Hepatocyte (in vitro differentiated cells): ENCODE measurements at regions not wholly inside any gene's neighbourhood (a gene's known extent, or its start where the extent isn't known, plus 50 kb on each side); places are given as distances from the start of the nearest gene placed in this dataset.

ENCODE experiments used
- DNase-seq: peaks from one replicate; pipeline ENCODE4 v3.0.0-alpha.2; 2016; ENCODE audit warnings: low spot score
- H2AFZ ChIP-seq: fragments of 200-600 bp; sonication (generic); 2 replicates; pipeline ENCODE4 v1.6.0; 2016; ENCODE audit warnings: antibody characterized with exemption, mild to moderate bottlenecking
- H3K27ac ChIP-seq: fragments of 200-600 bp; sonication (generic); 2 replicates; pipeline ENCODE4 v1.5.1; 2016; ENCODE audit warnings: mild to moderate bottlenecking
- H3K27me3 ChIP-seq: fragments of 200-600 bp; sonication (generic); 2 replicates; pipeline ENCODE4 v1.6.1; 2016
- H3K36me3 ChIP-seq: fragments of 200-600 bp; sonication (generic); replicated peaks from 2 replicates; pipeline ENCODE4 v1.5.1; 2016; ENCODE audit warnings: low read depth; ENCODE audit not compliant: insufficient read depth
- H3K4me1 ChIP-seq: fragments of 200-600 bp; sonication (generic); 2 replicates; pipeline ENCODE4 v1.5.1; 2016; ENCODE audit warnings: mild to moderate bottlenecking, moderate library complexity; ENCODE audit not compliant: insufficient read depth
- H3K4me2 ChIP-seq: fragments of 200-600 bp; sonication (generic); 2 replicates; pipeline ENCODE4 v1.6.0; 2016
- H3K4me3 ChIP-seq: fragments of 200-600 bp; sonication (generic); 2 replicates; pipeline ENCODE4 v1.5.1; 2016; ENCODE audit warnings: mild to moderate bottlenecking
- H3K79me2 ChIP-seq: fragments of 200-600 bp; sonication (generic); 2 replicates; pipeline ENCODE4 v1.6.0; 2017; ENCODE audit warnings: mild to moderate bottlenecking
- H3K9me2 ChIP-seq: fragments of 200-600 bp; sonication (generic); replicated peaks from 2 replicates; pipeline ENCODE4 v1.6.0; 2017; ENCODE audit warnings: mild to moderate bottlenecking; ENCODE audit not compliant: insufficient read depth
- H3K9me3 ChIP-seq: fragments of 200-600 bp; sonication (generic); 2 replicates; pipeline ENCODE4 v1.5.1; 2016; ENCODE audit warnings: low read depth, mild to moderate bottlenecking
- H4K20me1 ChIP-seq: fragments of 200-600 bp; sonication (generic); 2 replicates; pipeline ENCODE4 v1.6.0; 2016; ENCODE audit warnings: mild to moderate bottlenecking; ENCODE audit not compliant: insufficient read depth, poor library complexity, severe bottlenecking
- EZH2 ChIP-seq: fragments of 200-600 bp; sonication (generic); IDR thresholded peaks from 2 replicates; pipeline ENCODE4 v1.6.1; 2016; ENCODE audit warnings: antibody characterized with exemption, mild to moderate bottlenecking, borderline replicate concordance
- EZH2phosphoT487 ChIP-seq: fragments of 200-600 bp; sonication (generic); IDR thresholded peaks from one replicate; pipeline ENCODE4 v1.6.1; 2018; ENCODE audit warnings: antibody characterized with exemption, mild to moderate bottlenecking, low read depth, moderate library complexity; ENCODE audit not compliant: unreplicated experiment, severe bottlenecking
- whole genome bisulfite sequencing: methylation state at CpG from one replicate; pipeline ENCODE4 v1.1.6; 2016; ENCODE audit warnings: low lambda C conversion rate; ENCODE audit errors: missing lambda C conversion rate; 5-methylcytosine and 5-hydroxymethylcytosine counted together
- TF ChIP-seq, protein P1 (sequence below): fragments of 200-600 bp; sonication (generic); IDR thresholded peaks from 2 replicates; pipeline ENCODE4 v1.5.1; 2016; ENCODE audit warnings: antibody characterized with exemption, mild to moderate bottlenecking; ENCODE audit not compliant: poor library complexity

- TF ChIP-seq, protein P1, sequence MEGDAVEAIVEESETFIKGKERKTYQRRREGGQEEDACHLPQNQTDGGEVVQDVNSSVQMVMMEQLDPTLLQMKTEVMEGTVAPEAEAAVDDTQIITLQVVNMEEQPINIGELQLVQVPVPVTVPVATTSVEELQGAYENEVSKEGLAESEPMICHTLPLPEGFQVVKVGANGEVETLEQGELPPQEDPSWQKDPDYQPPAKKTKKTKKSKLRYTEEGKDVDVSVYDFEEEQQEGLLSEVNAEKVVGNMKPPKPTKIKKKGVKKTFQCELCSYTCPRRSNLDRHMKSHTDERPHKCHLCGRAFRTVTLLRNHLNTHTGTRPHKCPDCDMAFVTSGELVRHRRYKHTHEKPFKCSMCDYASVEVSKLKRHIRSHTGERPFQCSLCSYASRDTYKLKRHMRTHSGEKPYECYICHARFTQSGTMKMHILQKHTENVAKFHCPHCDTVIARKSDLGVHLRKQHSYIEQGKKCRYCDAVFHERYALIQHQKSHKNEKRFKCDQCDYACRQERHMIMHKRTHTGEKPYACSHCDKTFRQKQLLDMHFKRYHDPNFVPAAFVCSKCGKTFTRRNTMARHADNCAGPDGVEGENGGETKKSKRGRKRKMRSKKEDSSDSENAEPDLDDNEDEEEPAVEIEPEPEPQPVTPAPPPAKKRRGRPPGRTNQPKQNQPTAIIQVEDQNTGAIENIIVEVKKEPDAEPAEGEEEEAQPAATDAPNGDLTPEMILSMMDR = no peak
- TF ChIP-seq EZH2 (no peak), EZH2phosphoT487 (no peak)
- H3K9me3 ChIP-seq = no peaks in the 10 kb centered on the region
- peak overlapping the region; percentile 48 for H2AFZ ChIP-seq
- no peaks in the 10 kb centered on the region for H3K27me3 ChIP-seq
- H3K79me2 ChIP-seq = no peaks in the 10 kb centered on the region
- H4K20me1 ChIP-seq = no peaks in the 10 kb centered on the region
- no peaks in the 10 kb centered on the region for H3K9me2 ChIP-seq
- peak overlapping the region; percentile 67 for H3K4me2 ChIP-seq
- DNase-seq = peak; percentile 23
- H3K27ac ChIP-seq = peak overlapping the region; percentile 89
- peaks cover 47% of the 10 kb centered on the region for H3K4me1 ChIP-seq
- H3K36me3 ChIP-seq = no peaks in the 10 kb centered on the region
- WGBS = 53% methylated on average over 12 of the region's 12 CpGs
- no peak overlapping the region for H3K4me3 ChIP-seq
Measured at GRCh38 chr12:92505254-92506231, 197.2 kb upstream of the PLEKHG7 start.

GRCh38 chr12:92504594-92504981, 198.2 kb upstream of the PLEKHG7 start:
- H3K27ac ChIP-seq = peak overlapping the region; percentile 89
- H3K4me2 ChIP-seq = peak overlapping the region; percentile 67
- TF ChIP-seq EZH2 = no peak
- TF ChIP-seq, protein P1 = no peak
- no peak for TF ChIP-seq EZH2phosphoT487
- peak; percentile 16 for DNase-seq
- no peaks in the 10 kb centered on the region for H3K27me3 ChIP-seq
- no peaks in the 10 kb centered on the region for H3K9me3 ChIP-seq
- no peak overlapping the region for H2AFZ ChIP-seq
- no peaks in the 10 kb centered on the region for H4K20me1 ChIP-seq
- no peaks in the 10 kb centered on the region for H3K36me3 ChIP-seq
- no peaks in the 10 kb centered on the region for H3K9me2 ChIP-seq
- H3K4me3 ChIP-seq = no peak overlapping the region
- peaks cover 47% of the 10 kb centered on the region for H3K4me1 ChIP-seq
- 81% methylated on average over 5 of the region's 5 CpGs for WGBS
- no peaks in the 10 kb centered on the region for H3K79me2 ChIP-seq

GRCh38 chr12:92503971-92504593, 198.7 kb upstream of the PLEKHG7 start:
- Histone ChIP-seq H3K79me2 (no peaks in the 10 kb centered on the region), H3K4me1 (peaks cover 47% of the 10 kb centered on the region), H2AFZ (no peak overlapping the region), H3K9me2 (no peaks in the 10 kb centered on the region), H4K20me1 (no peaks in the 10 kb centered on the region), H3K9me3 (no peaks in the 10 kb centered on the region), H3K27ac (peak overlapping the region; percentile 89), H3K27me3 (no peaks in the 10 kb centered on the region), H3K36me3 (no peaks in the 10 kb centered on the region), H3K4me2 (peak overlapping the region; percentile 67), H3K4me3 (no peak overlapping the region)
- DNase-seq = peak; percentile 20
- WGBS = 64% methylated on average over 7 of the region's 7 CpGs
- TF ChIP-seq EZH2 = no peak
- TF ChIP-seq EZH2phosphoT487 = no peak
- TF ChIP-seq, protein P1 = no peak
